Activated CD4-positive, alpha-beta T cell treated with anti-CD3 and anti-CD28 coated beads for 36 hours (primary cell): ENCODE measurements at regions not wholly inside any gene's neighbourhood (a gene's known extent, or its start where the extent isn't known, plus 50 kb on each side); places are given as distances from the start of the nearest gene placed in this dataset.

ENCODE experiments used
- ATAC-seq: fragments of 200-7000 bp; cut with Tn5 transposase; one replicate; pipeline ENCODE4 v1.10.0; 2021; ENCODE audit warnings: mild to moderate bottlenecking, moderate library complexity
- CTCF ChIA-PET: fragments of 350-600 bp; sonication (Branson Sonifier 250); formaldehyde crosslinking; loops from one replicate; lab custom pipeline; 2021; ENCODE audit warnings: antibody characterized with exemption; lab: Charles Lee
- POLR2A ChIA-PET: fragments of 350-600 bp; sonication (Branson Sonifier 250); formaldehyde crosslinking; loops from one replicate; lab custom pipeline; 2021; ENCODE audit warnings: antibody characterized with exemption, inconsistent platforms; lab: Charles Lee
- DNase-seq: peaks from one replicate; pipeline ENCODE4 v3.0.0-alpha.2; 2020
- H3K27ac Mint-ChIP-seq: one replicate; pipeline ENCODE4 v1.8.0; 2021; ENCODE audit warnings: mixed read lengths
- H3K27me3 Mint-ChIP-seq: one replicate; pipeline ENCODE4 v1.8.0; 2021; ENCODE audit warnings: mixed read lengths
- H3K36me3 Mint-ChIP-seq: one replicate; pipeline ENCODE4 v1.8.0; 2021; ENCODE audit warnings: low read depth, mixed read lengths
- H3K4me1 Mint-ChIP-seq: one replicate; pipeline ENCODE4 v1.8.0; 2021; ENCODE audit warnings: mixed read lengths
- H3K4me3 Mint-ChIP-seq: one replicate; pipeline ENCODE4 v1.8.0; 2021; ENCODE audit warnings: mild to moderate bottlenecking, moderate library complexity, mixed read lengths
- H3K9me3 Mint-ChIP-seq: one replicate; pipeline ENCODE4 v1.8.0; 2021; ENCODE audit warnings: low read depth, mixed read lengths
- intact Hi-C, 2 experiments: fragments of 100-400 bp; cut with DNase I in 1 of 2; cut with micrococcal nuclease in 1 of 2; formaldehyde crosslinking; loops; one replicate each; pipeline versions ENCODE4 v1.14.2 to v1.15.1; 2022 to 2024; cut with DNase I, micrococcal nuclease

DNA sequence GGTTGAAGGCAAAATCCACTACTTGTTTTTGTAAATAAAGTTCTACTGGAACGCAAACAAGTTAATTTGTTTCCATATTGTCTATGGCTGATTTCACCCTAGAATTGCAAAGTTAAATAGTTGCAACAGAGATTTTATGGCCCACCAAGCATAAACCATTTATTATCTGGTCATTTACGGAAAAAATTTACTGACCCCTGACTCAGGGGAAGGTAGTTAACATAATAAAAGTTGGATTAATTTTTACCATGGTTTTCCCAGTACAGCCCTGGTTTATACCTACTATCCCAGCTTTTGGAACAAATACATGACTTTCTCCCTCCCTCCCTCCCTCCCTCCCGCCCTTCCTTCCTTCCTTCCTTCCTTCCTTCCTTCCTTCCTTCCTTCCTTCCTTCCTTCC is 588.9 kb upstream of the TMEFF2 start:
- H3K27me3 Mint-ChIP-seq: no peaks in the 10 kb centered on the region
- POLR2A ChIA-PET: no interaction called here
- no peak overlapping the region for H3K4me3 Mint-ChIP-seq
- peaks cover under 1% of the 10 kb centered on the region for H3K9me3 Mint-ChIP-seq
- intact Hi-C loops: no loop called here
- no peaks in the 10 kb centered on the region for H3K4me1 Mint-ChIP-seq
- DNase-seq: no peak
- H3K27ac Mint-ChIP-seq: no peak overlapping the region
- no peak for ATAC-seq
- no peaks in the 10 kb centered on the region for H3K36me3 Mint-ChIP-seq
- CTCF ChIA-PET: no interaction called here

DNA sequence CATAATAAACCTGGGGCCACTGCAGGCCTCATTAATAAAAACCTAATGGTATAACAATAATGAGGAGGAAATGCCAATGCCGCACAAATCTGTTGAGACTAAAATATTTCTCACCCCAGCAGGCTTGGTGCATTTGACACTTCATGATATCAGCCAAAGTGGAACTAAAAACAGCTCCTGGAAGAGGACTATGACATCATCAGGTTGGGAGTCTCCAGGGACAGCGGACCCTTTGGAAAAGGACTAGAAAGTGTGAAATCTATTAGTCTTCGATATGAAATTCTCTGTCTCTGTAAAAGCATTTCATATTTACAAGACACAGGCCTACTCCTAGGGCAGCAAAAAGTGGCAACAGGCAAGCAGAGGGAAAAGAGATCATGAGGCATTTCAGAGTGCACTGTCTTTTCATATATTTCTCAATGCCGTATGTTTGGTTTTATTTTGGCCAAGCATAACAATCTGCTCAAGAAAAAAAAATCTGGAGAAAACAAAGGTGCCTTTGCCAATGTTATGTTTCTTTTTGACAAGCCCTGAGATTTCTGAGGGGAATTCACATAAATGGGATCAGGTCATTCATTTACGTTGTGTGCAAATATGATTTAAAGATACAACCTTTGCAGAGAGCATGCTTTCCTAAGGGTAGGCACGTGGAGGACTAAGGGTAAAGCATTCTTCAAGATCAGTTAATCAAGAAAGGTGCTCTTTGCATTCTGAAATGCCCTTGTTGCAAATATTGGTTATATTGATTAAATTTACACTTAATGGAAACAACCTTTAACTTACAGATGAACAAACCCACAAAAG is 580.9 kb upstream of the TMEFF2 start:
- intact Hi-C loops: no loop called here
- Mint-ChIP-seq H3K27ac (no peak overlapping the region), H3K9me3 (peaks cover 3% of the 10 kb centered on the region), H3K4me1 (no peaks in the 10 kb centered on the region), H3K36me3 (no peaks in the 10 kb centered on the region), H3K27me3 (no peaks in the 10 kb centered on the region), H3K4me3 (no peak overlapping the region)
- ATAC-seq: no peak
- CTCF ChIA-PET: no interaction called here
- POLR2A ChIA-PET: no interaction called here
- no peak for DNase-seq

DNA sequence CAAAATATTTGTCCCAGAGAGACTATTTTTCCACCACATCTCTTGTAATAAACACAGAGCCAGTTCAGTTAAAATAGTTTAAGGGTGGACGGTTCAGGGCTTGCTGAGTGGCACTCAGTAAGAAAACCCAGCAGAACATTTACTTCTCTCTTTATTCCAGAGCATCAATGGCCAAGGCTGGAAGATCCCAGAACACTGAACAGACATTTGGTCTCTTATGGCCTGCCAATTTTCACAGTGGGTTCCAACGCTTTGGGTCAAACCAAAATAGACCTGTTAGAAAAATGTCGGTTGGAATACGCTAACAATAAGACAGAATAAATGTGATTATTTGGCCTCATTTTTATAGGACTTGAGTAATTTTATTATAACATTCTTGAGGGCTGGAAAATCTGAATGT is 580.3 kb upstream of the TMEFF2 start:
- H3K36me3 Mint-ChIP-seq: no peaks in the 10 kb centered on the region
- ChIA-PET CTCF (no interaction called here), POLR2A (no interaction called here)
- H3K9me3 Mint-ChIP-seq: peaks cover 3% of the 10 kb centered on the region
- intact Hi-C loops: no loop called here
- ATAC-seq (no peak), DNase-seq (no peak)
- no peaks in the 10 kb centered on the region for H3K27me3 Mint-ChIP-seq
- H3K4me3 Mint-ChIP-seq: no peak overlapping the region
- no peak overlapping the region for H3K27ac Mint-ChIP-seq
- no peaks in the 10 kb centered on the region for H3K4me1 Mint-ChIP-seq

DNA sequence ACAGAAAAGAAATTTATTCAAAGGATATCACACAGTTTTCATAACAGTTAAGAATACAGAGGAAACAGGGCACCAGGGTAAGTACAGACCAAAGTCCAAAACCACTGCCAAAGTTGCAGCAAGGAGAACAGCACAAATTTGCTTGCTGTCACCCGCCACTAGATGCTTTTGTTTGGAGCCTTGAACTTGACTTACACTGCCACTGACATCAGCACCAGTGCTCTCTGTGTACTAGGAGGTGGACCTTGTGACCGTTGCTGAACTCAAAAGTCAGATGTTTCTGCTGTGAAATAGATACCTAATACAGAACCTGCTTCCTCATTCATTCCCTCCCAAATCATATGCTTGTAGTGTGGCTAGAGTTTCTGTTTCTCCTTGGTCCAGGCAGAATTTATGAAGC is 578.3 kb upstream of the TMEFF2 start:
- CTCF ChIA-PET: no interaction called here
- ATAC-seq (no peak), DNase-seq (no peak)
- POLR2A ChIA-PET: no interaction called here
- H3K36me3 Mint-ChIP-seq: no peaks in the 10 kb centered on the region
- intact Hi-C loops: no loop called here
- H3K27ac Mint-ChIP-seq: no peak overlapping the region
- H3K4me3 Mint-ChIP-seq: no peak overlapping the region
- H3K4me1 Mint-ChIP-seq: no peaks in the 10 kb centered on the region
- H3K9me3 Mint-ChIP-seq: no peaks in the 10 kb centered on the region
- no peaks in the 10 kb centered on the region for H3K27me3 Mint-ChIP-seq

DNA sequence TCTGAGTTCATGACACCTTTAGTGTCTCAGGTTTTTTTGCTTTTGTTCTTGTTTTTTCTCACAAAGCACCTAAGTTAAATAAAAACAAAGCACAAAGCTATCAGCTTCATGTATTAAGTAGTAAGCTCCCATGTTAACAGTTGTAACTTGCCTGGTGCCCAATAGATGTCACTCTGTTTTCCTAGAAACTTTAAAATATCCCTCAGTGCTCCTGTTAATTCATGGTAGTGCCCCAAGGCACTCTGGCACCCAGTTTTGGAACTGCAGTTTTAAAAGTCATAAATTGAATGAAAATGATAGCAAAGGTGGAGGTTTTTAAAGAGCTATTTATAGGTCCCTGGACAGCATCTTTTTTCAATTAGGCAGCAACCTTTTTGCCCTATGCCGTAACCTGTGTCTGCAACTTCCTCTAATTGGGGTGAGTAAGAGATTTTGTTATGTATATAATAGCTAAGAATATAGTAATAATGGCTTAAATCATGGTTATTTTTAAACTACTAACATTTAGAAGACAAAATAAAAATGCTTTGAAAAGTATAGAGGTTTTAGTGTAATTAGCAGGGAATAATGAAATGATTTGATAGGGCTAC is 555.0 kb upstream of the TMEFF2 start:
- DNase-seq (no peak), ATAC-seq (no peak)
- no peaks in the 10 kb centered on the region for H3K9me3 Mint-ChIP-seq
- no peak overlapping the region for H3K4me3 Mint-ChIP-seq
- H3K27me3 Mint-ChIP-seq: no peaks in the 10 kb centered on the region
- CTCF ChIA-PET: no interaction called here
- H3K27ac Mint-ChIP-seq: no peak overlapping the region
- intact Hi-C loops: no loop called here
- H3K4me1 Mint-ChIP-seq: no peaks in the 10 kb centered on the region
- POLR2A ChIA-PET: no interaction called here
- no peaks in the 10 kb centered on the region for H3K36me3 Mint-ChIP-seq

DNA sequence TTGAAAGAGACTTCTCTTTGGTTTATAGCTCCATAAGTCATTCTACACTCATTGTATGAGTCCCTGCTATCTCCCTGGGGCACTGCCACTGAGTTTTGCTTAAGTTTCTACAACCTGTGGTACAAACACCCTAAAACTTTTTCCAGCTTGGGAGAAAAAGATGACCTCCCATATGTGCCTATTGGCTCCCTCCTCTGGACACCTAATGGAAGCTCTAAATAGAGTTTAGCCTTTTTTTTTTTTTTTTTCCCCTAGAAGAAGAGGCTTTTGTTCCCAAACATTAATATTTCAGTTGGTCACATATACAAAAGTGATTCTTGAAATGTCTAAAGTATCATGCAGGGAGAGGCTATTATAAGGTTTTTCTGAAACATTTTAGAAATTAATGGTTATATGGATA is 547.2 kb upstream of the TMEFF2 start:
- H3K4me1 Mint-ChIP-seq: no peaks in the 10 kb centered on the region
- intact Hi-C loops: no loop called here
- H3K27me3 Mint-ChIP-seq: no peaks in the 10 kb centered on the region
- ChIA-PET POLR2A (no interaction called here), CTCF (interaction anchor here (0.6 kb wide), 1 partner anchor 66 kb away, joined by 3 read pairs; no protein-coding TSS in a partner anchor)
- no peaks in the 10 kb centered on the region for H3K36me3 Mint-ChIP-seq
- DNase-seq: no peak
- no peaks in the 10 kb centered on the region for H3K9me3 Mint-ChIP-seq
- H3K4me3 Mint-ChIP-seq: no peak overlapping the region
- H3K27ac Mint-ChIP-seq: no peak overlapping the region
- no peak for ATAC-seq

DNA sequence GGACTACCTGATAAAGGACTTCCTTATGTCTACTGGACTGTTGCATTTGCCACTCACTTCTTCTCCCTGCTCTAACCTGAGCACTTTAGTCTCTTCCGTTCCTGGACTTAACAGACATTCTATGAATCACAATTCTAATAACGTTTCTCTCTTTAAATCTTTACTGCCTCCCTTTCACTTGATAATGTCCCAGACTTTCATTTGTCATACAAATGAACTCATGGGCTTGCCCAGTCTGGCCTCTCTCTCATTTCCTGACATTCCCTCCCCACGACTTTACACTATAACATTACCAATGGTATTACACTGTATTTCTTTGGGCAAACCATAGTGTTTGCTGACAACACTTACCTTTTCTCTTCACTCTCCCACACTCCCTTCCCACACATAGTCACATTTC is 540.7 kb upstream of the TMEFF2 start:
- H3K4me3 Mint-ChIP-seq: no peak overlapping the region
- ChIA-PET CTCF (interaction anchor here (0.7 kb wide), 1 partner anchor 300 kb away, joined by 3 read pairs; no protein-coding TSS in a partner anchor), POLR2A (no interaction called here)
- H3K36me3 Mint-ChIP-seq: no peaks in the 10 kb centered on the region
- no peak for DNase-seq
- H3K4me1 Mint-ChIP-seq: no peaks in the 10 kb centered on the region
- H3K27me3 Mint-ChIP-seq: no peaks in the 10 kb centered on the region
- no peaks in the 10 kb centered on the region for H3K9me3 Mint-ChIP-seq
- ATAC-seq: no peak
- no peak overlapping the region for H3K27ac Mint-ChIP-seq
- intact Hi-C loops: no loop called here

DNA sequence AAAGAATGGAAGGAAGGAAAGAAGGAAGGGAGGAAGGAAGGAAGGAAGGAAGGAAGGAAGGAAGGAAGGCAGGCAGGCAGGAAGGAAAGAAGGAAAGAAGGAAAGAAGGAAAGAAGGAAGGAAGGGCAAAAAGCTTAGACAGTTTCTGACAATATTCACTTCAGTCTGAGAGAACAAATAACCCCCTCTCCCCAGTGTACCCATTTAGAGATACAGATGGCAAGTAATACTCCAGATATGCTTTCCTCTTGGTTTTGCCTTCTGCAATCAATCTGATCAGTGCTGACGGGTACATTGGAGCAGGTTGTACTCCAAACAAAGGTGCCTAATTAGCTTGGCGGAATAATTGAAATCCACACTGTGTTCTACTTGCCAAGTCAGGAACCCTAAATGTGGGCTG is 534.6 kb upstream of the TMEFF2 start:
- POLR2A ChIA-PET: no interaction called here
- no peak overlapping the region for H3K4me3 Mint-ChIP-seq
- no peaks in the 10 kb centered on the region for H3K9me3 Mint-ChIP-seq
- DNase-seq (no peak), ATAC-seq (no peak)
- H3K27me3 Mint-ChIP-seq: no peaks in the 10 kb centered on the region
- H3K36me3 Mint-ChIP-seq: no peaks in the 10 kb centered on the region
- intact Hi-C loops: no loop called here
- H3K4me1 Mint-ChIP-seq: no peaks in the 10 kb centered on the region
- H3K27ac Mint-ChIP-seq: no peak overlapping the region
- CTCF ChIA-PET: no interaction called here

DNA sequence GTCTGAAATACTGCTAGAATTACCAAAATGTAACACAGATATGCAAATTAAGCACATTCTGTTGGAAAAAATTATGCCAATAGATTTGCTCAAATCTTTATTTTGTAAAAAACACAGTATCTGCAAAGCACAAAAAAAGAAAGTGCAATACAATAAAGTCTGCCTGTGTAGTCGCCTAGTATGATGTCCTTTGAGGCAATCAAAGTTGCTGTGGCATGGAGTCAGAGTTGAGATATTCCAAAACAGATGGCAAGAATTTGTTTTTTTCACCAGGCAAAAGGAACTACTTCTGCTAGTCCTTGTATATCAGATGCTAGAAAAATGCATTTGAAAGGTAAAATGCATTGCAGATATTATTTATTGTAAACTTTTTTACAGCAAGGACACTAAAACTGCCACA is 531.3 kb upstream of the TMEFF2 start:
- DNase-seq (no peak), ATAC-seq (no peak)
- intact Hi-C loops: no loop called here
- no peaks in the 10 kb centered on the region for H3K4me1 Mint-ChIP-seq
- no peaks in the 10 kb centered on the region for H3K9me3 Mint-ChIP-seq
- H3K27ac Mint-ChIP-seq: no peak overlapping the region
- no peaks in the 10 kb centered on the region for H3K27me3 Mint-ChIP-seq
- POLR2A ChIA-PET: no interaction called here
- no peaks in the 10 kb centered on the region for H3K36me3 Mint-ChIP-seq
- no peak overlapping the region for H3K4me3 Mint-ChIP-seq
- CTCF ChIA-PET: no interaction called here

DNA sequence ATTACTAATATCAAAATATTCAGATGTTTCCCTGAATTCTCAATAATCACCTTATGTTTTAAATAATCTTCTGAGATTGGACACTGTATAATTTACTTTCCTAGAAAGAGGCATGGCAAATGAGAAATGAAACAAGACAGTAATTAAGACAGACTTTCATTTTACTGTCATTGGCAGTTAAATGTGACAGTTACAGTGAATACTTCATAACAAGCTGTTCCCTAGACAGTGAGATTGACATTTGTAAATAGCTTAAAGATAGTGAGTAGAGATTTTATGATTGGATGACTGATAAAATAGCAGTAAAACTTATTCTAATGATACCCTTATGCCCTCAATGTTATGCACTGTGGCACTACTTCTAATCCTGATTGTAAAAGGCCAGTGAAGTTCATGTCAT is 524.9 kb upstream of the TMEFF2 start:
- no peaks in the 10 kb centered on the region for H3K4me1 Mint-ChIP-seq
- H3K9me3 Mint-ChIP-seq: no peaks in the 10 kb centered on the region
- H3K27me3 Mint-ChIP-seq: no peaks in the 10 kb centered on the region
- no peaks in the 10 kb centered on the region for H3K36me3 Mint-ChIP-seq
- DNase-seq: no peak
- ChIA-PET CTCF (no interaction called here), POLR2A (no interaction called here)
- H3K27ac Mint-ChIP-seq: no peak overlapping the region
- intact Hi-C loops: no loop called here
- H3K4me3 Mint-ChIP-seq: no peak overlapping the region
- ATAC-seq: no peak

DNA sequence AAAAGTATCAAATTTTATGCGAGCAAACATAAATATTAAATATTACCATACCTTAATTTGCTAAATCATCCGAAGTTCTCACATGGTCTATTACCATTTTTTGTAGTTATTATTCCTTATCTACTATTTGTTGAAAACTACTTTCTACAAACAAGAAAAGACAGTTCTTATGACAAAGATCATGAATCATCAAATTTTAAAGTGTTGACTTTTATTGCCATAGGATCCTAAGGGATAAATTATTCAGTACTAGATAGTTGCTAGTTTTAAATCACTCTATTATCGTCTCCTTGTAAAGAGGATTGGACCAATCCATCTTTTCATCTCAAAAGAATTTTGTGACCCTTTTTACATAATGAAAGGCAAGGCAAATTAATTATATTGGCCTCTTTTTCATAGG is 523.6 kb upstream of the TMEFF2 start:
- Mint-ChIP-seq H3K9me3 (no peaks in the 10 kb centered on the region), H3K27ac (no peak overlapping the region), H3K4me1 (no peaks in the 10 kb centered on the region), H3K36me3 (no peaks in the 10 kb centered on the region), H3K27me3 (no peaks in the 10 kb centered on the region), H3K4me3 (no peak overlapping the region)
- DNase-seq: no peak
- no peak for ATAC-seq
- intact Hi-C loops: no loop called here
- ChIA-PET POLR2A (no interaction called here), CTCF (no interaction called here)

DNA sequence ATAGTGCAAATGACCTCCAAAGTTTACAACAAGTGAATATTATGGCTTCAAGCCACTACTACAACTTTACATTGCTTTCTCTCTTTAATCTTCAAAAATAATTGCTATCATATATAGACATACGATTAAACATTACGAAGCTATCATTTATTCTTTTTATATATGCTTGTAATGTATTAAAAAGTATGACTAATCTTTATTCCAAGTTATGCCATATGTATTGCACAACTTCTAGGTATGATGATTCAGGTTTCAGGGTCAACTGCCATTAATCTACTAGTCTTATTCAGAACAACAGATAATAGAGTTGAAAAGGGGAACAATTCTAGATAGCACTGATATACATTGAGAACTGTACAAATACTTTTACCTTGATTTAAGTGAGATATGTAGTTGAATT is 506.2 kb upstream of the TMEFF2 start:
- Mint-ChIP-seq H3K4me3 (no peak overlapping the region), H3K27ac (no peak overlapping the region), H3K9me3 (no peaks in the 10 kb centered on the region), H3K36me3 (no peaks in the 10 kb centered on the region), H3K27me3 (no peaks in the 10 kb centered on the region), H3K4me1 (no peaks in the 10 kb centered on the region)
- ATAC-seq: no peak
- ChIA-PET POLR2A (no interaction called here), CTCF (interaction anchor here (0.5 kb wide), 1 partner anchor 883 kb away, joined by 3 read pairs; no protein-coding TSS in a partner anchor)
- no peak for DNase-seq
- intact Hi-C loops: no loop called here
